ENCODE measurements at regions not wholly inside any gene's neighbourhood (a gene's known extent, or its start where the extent isn't known, plus 50 kb on each side); places are given as distances from the start of the nearest gene placed in this dataset.

- DNase-seq: no peak
These were observed 506.1 kb upstream of the FZD8 start for GRCh38 chr10:36148207-36148606.

DNA sequence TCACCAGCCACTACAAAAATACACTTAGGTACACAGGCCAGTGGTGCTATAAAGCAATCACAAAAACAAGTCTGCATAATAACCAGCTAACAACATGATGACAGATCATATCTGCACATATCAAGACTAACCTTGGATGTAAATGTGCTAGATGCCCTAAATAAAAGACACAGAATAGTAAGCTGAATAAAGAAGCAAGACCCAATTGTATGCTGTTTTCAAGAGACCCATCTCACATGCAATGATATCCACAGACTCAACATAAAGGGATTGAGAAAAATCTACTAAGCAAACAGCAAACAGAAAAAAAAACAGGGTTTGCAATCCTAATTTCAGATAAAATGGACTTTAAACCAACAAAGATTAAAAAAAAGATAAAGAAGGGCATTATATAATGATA, 505.4 kb upstream of the FZD8 start:
- DNase-seq: no peak

GRCh38 chr10:36141856-36142560, 499.9 kb upstream of the FZD8 start:
- no peak for DNase-seq

GRCh38 chr10:36129051-36129450, 487.0 kb upstream of the FZD8 start:
- no peak for DNase-seq

DNA sequence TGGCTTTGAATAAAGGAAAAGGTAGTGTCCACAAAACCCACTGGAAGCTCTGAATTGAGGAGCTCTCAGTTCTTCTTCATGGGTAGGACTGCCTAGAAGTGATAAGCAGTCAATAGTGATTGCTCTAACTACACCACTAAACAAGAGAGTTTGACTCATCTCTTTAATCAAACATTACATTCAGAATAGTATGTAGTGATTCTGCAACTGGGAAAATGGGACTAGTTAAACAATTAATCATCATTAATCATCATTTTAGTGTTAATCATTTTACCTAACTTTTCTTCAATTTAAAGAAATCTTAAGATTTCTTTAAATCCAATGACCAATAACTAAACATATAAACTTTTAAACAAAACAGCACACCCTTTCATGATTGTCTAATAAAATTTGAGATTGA, 484.0 kb upstream of the FZD8 start:
- DNase-seq: no peak

GRCh38 chr10:36119455-36119854, 477.4 kb upstream of the FZD8 start:
- DNase-seq: no peak

DNA sequence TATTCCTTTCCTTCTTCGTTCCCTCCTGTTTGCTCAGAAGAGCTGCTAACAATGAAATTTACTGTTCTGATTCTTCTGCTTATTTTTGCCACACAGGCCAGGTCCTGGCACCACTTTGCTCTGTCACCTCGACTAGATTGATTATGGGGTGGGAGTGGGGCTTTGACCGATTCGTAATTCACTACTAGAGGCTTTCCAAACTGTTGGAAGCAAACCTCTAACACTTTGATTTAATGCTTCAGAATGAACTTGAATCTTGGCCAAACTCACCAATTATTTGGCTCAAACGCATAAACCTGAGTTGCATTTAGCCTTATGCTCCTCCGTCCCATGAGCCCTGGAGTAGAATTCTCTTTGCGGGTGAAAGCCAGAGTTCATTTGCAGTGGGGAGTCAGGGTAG, 476.2 kb upstream of the FZD8 start:
- DNase-seq: no peak

- no peak for DNase-seq
These were observed 475.8 kb upstream of the FZD8 start for GRCh38 chr10:36117890-36118289.

DNA sequence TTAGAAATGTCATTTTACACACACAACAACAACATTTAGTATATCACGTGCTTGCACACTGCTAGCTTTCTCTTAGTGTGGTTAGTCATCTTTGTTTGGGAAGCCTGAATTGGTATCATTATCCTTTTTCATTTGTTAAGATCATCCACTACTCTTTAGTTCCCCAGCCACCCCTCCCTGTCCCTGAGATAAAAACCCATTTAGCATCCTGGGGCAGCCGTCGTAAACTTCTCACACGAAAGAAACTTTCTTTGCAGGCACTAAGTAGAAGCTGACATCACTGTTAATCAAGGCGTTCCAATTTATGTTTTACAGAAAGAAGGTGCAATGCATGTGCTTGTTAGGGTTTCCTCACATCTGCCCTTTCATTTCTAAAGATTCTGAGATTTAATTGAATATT, 475.1 kb upstream of the FZD8 start:
- DNase-seq: no peak

DNA sequence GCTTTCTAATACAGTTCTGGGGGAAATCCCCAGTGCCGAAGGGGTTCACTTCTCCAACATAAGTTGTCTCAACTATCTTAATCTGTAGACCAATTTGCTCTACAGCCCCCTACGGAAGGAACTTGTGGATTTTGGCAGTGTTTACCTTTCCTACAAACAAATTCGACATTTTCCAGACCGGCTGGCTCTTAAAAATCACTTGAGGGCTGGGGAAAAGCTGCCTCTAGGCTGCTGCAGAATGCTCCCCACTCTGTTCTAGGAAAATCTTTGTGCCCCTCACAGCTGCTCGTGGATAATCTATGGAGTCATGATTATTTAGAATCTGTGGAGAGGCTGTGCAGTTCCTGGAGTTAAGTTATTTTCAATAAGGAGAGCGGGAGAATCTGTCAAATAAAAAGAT, 474.6 kb upstream of the FZD8 start:
- no peak for DNase-seq

DNA sequence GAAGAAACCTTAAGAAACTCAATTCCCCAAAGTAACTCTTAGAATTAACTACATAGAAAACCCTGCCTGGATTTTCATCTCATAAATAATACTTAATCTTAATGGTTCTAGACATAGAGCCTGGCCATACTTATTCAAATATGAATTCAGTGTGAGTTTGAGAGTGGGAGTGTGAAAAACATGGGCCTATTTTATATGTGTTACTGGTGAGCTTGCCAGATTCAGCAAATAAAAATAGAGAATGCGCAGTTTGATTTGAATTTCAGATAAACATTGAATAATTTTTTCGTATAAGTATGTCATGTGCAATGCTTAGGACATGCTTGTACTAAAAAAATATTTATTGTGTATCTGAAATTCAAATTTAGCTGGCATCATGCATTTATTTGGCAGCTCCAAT, 473.9 kb upstream of the FZD8 start:
- DNase-seq: no peak

GRCh38 chr10:36115364-36115763, 473.3 kb upstream of the FZD8 start:
- DNase-seq: no peak

GRCh38 chr10:36114913-36115312, 472.8 kb upstream of the FZD8 start:
- DNase-seq: no peak

GRCh38 chr10:36114141-36114540, 472.0 kb upstream of the FZD8 start:
- no peak for DNase-seq

GRCh38 chr10:36111676-36112075, 469.6 kb upstream of the FZD8 start:
- no peak for DNase-seq

DNA sequence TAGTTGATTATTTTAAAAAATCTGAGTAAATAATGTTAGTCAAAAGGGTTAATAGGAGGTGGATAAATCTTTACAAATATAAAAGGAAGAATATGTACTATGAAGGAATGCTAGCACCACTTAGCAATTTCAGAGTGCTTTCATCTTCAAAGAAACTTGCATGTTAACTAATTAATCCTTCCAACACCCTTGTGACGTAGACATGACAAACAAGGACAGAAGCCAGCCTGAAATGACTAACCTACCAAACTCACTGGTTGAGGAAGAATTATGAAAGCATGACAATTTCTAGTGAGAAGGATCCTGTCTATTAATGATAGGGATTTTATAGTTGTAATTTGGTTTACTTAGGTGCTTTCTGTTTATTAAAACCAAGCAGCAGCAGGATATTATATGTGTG, 468.0 kb upstream of the FZD8 start:
- no peak for DNase-seq

DNA sequence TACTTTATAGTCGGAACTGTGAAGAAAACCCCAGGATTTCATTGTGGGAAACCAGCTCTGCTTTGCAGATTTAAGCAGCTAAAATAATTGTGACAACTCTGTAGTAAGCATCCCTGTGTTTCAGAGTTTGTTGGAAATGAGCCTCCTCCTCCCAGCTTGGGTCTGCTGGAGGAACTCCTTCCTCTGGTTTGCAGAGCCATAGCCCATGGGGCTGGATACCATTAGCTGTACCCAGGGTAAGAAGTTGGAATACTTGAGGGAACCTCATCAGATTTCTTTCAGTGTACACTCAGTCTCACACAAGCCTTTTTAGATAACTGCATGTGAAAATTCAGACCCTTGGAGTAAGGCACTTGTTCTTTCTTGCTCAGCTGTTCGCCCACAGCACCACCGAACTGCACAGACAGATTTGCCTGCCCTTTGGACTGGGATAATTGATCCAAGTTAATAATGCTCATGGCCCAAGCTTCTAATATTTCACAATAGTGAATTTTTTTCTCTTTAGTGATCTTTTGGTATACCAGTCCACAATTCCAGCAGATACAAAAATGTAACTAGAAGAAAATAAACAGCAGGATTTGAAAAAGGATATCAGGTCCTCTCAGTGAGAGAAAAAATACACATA, 467.4 kb upstream of the FZD8 start:
- DNase-seq: no peak

DNA sequence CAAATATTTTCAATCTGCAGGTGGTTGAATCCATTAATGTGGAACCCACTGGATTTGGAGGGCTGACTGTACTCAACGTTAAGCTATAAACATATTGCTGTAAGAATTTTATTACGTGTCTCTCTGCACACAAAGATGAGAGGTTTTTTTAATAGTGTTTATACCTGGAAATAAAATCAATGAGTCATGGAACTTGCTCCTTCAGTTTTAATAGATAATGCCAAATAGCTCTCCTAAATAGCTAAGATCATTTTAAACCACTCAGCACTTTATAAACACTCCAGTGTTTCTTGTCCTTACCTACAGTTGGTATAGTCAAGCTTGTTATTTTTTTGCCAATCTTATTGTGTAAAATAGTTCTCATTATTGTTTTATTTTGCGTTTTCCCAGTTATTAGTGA, 455.6 kb upstream of the FZD8 start:
- DNase-seq: no peak

DNA sequence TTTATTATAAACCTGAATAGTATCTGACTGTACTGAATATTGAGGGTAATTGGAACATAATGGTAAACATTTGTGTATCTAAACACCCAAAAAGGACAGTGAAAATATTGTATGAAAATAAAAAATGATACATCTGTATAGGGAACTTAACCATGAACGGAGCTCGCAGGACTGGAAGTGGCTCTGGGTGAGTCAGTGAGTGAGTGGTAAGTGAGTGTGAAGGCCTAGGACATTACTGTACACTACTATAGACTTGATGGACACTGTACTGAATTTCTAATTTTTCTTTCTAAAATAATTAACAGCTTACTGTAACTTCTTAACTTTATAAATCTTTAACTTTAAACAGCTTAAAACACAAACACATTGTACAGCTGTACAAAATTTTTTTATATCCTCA, 454.5 kb upstream of the FZD8 start:
- no peak for DNase-seq

DNA sequence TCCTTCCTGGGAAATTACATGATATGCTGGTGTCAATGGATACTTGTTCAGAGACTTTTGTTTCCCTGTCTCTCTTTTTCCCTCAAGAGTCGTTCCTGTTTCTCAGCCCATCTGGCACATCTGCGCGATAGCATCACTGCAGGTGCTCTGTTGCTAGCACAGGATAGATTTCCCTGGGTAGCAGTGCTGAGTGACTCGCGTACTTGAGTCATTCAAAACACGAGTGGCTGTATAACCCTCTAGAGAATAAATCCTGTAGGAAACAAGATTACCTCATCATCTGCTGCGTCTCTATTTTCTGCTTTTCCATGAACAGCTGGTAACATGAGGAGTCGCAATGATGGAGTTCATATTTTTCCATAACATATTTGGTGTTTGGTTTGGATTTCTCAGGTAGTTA, 452.0 kb upstream of the FZD8 start:
- DNase-seq: no peak

DNA sequence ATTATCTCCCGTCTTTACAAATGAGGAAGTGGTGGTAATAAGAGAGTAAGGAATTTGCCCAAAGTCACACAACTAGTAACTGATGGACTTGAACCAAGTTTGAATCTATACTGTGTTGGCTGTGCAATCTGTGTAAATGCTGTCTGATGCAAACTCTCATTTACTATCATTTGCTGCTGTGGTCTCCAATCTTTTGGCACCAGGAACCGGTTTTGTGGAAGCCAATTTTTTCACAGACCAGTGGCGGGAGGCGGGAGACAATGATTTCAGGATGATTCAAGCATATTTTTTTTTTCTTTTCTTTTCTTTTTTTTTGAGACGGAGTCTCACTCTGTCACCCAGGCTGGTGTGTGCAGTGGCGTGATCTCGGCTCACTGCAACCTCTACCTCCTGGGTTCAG, 450.0 kb upstream of the FZD8 start:
- DNase-seq: no peak

- DNase-seq: no peak
These were observed 448.9 kb upstream of the FZD8 start for GRCh38 chr10:36091007-36091406.

GRCh38 chr10:36089790-36090440, 447.8 kb upstream of the FZD8 start:
- no peak for DNase-seq

Data from hematopoietic multipotent progenitor cell treated with erythropoietin and hydrocortisone succinate and interleukin-3 and kit ligand, for 6 days (in vitro differentiated cells).